ENCODE measurements at regions not wholly inside any gene's neighbourhood (a gene's known extent, or its start where the extent isn't known, plus 50 kb on each side); places are given as distances from the start of the nearest gene placed in this dataset.
A peak's percentile ranks its signal among the peaks of the same experiment; 100 is the strongest.
"Not testable (repeated sequence)": the region's sequence is repeated elsewhere in the genome, so short reads cannot be mapped to it uniquely, and the experiment has no call there.

DNA sequence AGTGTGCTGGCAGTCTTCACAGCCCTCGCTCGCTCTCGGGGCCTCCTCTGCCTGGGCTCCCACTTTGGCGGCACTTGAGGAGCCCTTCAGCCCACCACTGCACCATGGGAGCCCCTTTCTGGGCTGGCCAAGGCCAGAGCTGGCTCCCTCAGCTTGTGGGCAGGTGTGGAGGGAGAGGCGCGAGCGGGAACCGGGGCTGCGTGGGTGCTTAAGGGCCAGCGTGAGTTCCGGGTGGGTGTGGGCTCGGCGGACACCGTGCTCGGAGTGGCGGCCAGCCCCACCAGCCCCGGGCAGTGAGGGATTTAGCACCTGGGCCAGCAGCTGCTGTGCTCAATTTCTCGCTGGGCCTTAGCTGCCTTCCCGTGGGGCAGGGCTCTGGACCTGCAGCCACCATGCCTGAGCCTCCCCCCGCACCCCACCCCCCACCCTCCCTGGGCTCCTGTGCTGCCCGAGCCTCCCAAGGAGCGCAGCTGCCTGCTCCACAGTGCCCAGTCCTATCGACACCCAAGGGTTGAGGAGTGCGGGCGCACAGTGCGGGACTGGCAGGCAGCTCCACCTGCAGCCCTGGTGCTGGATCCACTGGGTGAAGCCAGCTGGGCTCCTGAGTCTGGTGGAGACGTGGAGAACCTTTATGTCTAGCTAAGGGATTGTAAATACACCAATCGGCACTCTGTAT lies 684.4 kb upstream of the GOLIM4 start:
- DNase-seq (ENCODE audit: low read depth in 2 of 2): not testable (repeated sequence)

DNA sequence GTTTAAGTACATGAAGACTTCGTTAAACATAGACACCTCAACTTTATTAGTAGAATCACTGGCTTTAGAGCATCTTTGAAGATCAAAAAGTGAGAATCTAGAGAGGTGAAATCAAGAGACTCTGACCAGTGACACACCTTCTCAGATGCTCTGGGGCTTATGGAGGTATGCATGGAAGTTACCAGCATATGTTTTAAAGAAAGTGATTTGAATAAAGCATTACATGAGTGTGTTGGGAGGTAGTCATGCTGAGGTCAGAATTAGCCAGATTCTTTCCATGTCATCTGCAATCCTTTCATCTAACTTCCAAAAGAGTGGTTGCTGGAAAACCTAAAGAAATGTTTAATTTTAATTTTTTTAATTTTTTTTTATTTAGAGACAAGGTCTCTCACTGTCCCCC lies 658.0 kb upstream of the GOLIM4 start:
- DNase-seq (ENCODE audit: low read depth in 2 of 2): no peak

DNA sequence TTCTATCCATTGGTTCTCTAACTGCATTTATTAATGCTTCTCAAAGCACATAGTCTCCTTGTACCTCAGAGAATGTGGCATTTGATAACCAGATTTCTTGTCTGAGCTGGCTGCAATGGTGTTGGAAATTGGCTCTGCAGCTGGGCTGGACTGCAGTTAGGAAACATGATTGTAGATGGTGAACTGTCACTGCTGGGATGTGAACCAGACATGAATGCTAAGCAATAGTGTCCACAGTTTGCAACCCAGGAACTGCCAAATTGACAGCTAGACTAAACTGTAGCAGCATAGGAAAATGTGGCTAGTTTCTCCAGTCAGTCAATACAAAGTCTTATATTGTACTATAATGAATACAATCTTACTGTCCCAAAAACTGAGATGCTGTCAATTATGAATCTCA lies 656.6 kb upstream of the GOLIM4 start:
- DNase-seq (ENCODE audit: low read depth in 2 of 2): no peak

DNA sequence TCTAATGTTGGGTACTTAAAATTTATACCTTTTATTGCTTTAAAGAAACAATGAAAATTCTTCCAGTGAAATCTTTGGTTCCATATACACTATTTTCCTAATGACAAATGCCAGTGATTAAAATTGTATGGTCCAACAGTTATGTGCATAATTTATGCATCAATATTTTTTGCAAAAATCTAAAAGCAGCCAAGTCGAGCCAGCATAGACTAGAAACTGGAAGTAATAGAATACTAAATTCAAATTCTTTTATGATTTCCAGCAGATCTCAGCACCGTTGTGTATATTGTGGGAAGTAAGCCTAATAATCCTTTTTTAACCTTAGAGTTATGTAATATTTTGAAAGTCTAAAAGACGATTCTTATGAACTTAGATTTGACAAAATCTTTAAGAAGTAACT lies 652.0 kb upstream of the GOLIM4 start:
- DNase-seq (ENCODE audit: low read depth in 2 of 2): no peak

DNA sequence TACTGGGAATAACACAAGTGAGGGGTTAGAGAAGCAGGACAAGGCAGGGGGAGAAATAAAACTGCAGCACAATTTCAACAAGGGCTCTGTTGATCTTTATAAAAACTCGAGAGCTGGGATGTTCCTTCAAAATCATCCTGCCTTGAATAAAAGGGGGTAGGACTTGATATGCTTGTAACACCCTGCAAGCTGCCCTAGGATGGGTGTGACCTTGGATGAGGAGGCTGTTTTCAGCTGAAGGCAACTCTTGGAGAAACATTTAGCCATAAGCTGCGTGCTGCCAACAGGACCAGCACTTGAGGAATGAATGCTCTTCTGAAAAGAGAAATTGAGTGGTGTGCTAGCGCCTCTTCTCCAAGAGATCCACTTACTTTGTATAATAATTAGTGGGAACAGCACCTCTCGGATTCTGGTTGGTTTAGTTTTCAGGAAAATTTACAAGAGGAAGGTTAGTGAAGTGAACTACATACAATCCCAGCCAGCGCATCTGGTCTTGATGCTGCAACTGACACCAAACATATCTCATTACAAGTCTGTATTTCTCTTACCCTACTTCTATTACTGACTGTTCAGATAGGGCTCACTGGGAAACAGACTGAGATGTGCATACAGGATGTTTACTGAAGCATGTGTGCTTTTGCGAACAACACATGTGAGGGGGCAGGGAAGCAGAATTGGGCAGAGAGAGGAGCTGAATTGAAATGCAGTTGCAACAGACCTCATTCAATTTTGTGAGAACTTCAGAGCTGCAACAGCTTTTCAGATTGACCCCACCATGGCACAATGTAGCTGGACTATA lies 643.0 kb upstream of the GOLIM4 start:
- DNase-seq (ENCODE audit: low read depth in 2 of 2): no peak

DNA sequence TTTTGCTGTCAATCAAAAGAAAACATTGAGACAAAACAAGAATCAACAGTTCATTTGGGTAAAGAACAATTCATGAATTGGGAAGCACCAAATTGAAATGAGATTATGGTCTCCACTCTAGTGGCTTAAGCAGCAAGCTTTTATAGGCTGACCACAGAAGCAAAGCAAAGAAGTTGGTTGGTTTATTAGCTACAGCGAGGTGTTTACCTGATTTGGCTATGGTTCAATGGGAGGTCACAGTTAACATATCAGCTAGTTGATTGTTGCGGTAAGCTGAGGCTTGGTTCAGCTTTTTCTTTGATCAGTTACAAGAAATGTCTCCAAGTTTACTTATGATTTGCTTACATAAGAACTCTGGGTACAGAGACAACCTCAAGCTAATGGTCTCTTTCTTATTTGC lies 640.5 kb upstream of the GOLIM4 start:
- no peak for DNase-seq (ENCODE audit: low read depth in 2 of 2)

DNA sequence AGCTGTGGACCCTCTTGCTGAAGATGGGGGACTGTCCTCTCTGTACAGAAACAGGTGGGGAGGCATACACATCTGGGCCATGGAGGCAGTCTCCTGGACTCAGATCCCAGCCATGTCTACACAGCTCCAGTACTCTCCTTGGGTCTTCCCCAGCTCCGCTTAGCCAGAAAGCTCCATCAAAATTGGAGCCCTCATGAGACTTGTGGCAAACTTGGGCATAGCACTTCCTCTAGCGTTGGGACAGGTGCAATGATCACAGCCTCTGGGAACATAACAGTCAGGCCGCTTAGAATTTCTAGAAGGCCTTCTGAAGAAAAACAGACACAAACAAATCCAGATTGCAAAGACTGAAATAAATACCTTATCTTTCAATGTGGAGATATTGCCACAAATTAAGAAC lies 634.3 kb upstream of the GOLIM4 start:
- no peak for DNase-seq (ENCODE audit: low read depth in 2 of 2)

DNA sequence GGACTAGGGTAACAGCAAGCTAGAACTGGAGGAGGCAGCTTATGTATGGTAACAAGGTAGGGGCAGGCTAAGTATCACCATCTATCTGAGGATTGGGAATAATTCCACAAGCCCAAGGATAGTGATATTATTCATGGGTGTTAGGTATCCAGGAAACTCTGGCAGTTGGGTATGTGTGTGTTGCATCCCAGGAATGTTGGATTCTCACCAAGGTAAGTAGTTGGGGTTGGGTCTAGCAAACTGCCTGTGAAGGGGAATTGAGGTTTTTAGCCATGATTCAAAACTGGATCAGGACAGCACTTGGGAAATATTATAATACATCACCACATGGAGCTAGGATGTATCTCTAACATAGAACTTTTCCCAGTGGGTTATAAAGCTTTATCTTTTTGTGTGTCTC lies 626.4 kb upstream of the GOLIM4 start:
- DNase-seq (ENCODE audit: low read depth in 2 of 2): peak in 1 of 2 experiments; percentile 0

DNA sequence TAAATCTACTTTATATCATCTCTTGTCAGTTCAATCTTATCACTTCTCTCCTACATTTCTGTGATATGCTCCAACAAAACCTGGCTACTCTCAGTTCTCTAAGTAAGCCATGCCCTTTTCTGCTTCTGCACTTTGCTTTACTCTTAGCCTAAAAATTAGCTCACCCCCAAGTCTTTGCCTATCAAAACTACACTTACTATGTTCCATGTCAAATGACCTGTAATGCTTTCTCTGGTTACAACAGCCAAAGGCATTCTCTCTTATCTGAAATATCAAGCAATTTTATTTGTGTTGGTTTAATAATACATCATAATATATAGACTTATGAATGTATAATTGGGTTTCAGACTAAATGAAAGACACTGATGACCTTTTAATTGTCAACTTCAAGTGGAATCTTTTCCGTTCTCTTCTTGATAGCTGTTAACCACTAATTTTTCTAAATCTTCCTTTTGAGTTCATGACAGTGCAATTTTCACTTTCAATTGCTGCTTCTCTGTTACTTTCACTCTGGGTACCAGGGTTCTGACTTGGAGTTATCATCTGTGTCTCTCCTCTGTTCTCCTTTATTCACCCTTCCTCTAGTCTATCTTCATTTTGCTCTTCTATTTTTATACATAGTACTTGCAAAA lies 619.0 kb upstream of the GOLIM4 start:
- no peak for DNase-seq (ENCODE audit: low read depth in 2 of 2)

DNA sequence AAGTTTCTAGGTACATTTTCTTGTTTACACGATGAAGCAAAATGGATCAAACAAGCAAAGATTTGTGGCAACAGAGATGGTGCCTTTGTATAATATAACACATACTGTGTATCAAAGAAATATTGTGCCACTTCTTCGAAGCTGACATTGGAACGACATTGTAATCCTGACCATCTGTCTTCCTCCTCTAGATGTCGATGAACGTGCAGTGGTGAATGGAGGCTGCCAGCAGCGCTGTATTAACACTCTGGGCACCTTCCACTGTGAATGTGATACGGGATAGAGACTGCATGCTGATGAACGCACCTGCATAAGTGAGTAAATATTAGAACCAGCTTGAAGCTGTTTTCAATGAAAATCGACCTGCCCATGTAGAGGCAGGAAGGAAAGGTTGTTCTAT lies 613.3 kb upstream of the GOLIM4 start:
- no peak for DNase-seq (ENCODE audit: low read depth in 2 of 2)

DNA sequence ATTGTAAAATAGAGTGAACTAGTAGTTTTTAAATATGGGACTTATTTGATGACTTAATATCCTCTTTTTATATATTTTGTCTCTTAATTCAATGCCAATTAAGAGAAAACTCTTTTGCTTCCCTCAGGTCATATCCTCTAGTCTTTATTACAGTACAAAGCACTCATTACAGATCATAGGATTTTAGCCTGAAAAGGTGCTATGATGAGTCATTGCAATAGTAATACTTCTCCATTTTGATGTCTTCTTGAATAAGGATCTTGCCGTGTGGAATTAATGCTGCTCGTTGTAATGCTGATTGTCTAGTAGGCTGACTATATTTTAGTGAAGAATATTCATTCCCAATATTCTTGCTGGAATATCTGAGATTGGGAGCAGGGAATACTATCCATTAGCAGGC lies 612.2 kb upstream of the GOLIM4 start:
- no peak for DNase-seq (ENCODE audit: low read depth in 2 of 2)

DNA sequence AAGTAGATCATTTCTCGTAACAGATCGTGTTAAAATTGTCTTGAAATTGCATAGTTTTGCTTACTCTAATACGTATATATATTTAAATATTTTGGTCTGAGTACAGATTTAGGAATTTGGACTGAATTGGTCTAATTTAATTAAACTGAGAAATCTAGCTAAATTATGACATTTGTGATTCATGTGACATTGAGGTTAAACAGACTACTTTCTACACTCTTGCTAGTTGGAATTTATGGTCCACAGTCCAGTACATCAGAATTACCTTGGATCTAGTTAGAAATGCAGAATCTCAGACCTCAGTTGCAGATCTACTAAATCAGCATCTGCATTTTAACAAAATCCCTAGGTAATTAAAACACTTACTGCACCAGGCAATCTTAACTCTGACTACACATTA lies 609.7 kb upstream of the GOLIM4 start:
- no peak for DNase-seq (ENCODE audit: low read depth in 2 of 2)

DNA sequence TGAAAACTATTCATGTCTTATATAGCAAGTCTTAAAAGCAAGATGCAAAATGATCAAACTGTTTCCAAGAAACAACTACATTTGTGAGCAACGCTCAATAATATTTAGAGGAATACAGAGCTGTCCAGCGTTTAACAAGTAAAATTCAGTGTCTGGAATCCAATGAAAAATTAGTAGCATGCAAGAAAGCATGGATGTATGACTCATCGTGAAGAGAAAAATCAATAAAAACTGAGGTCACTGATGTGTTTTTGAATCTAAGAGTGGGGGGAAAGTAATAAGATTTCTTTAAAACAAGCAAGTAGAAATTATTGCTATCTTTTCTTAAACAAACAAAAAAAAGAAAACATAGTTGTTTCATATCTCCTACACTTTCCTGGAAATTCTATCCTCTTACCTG lies 600.3 kb upstream of the GOLIM4 start:
- no peak for DNase-seq (ENCODE audit: low read depth in 2 of 2)

DNA sequence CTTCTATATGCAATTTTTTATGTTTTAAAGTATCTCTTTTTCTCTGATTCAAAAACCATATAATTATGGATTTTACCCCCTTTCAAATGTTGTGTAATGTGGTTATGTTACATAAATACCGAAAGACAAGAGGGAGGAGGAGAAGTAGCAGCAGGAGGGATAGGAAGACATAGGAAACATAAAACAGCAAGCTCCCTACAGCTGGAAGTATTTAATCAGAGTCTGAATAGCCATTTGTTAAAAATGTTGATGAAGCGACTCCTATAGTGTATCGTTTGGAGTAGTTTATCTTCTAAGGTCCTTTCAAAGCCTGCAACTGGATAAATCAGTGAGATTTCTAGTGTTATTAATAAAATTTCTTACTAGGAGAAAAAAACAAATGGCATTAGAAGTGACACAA lies 598.1 kb upstream of the GOLIM4 start:
- DNase-seq (ENCODE audit: low read depth in 2 of 2): no peak

DNA sequence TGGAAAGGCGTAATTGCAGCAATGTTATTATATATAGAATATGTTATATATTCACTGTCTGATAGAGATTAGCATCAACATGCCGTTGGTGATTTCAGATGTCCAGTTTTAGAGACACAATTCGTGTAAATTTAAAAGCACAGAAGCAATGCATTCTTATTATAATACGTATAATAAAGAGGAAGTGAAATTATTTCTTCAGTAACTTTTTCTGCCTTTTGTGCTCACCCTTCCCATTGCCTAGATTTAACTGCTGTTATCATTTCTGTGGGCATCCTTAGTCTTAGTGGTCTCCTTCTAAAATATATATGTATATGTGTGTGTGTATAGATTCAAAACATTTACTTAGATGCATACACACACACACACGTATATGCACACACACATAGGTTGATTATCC lies 592.5 kb upstream of the GOLIM4 start:
- no peak for DNase-seq (ENCODE audit: low read depth in 2 of 2)

DNA sequence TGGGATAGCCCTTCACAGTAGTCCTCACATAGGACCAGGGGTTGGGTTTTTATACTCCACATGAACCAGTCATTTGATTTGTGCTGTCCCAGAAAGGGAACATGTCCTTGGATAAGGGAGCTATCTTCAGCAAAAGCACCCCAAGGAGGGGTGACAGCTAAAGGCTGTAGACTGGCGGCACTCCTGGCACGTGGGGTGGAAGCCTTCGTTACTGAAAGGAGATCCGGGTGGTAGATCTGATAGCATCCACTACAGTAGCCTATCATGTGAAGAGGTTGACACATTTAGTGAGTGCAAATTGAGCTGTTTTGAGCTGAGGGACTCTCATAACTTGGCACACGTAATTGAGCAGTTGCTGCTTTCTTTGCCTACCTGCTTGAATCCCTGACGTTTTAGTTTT lies 588.8 kb upstream of the GOLIM4 start:
- no peak for DNase-seq (ENCODE audit: low read depth in 2 of 2)

DNA sequence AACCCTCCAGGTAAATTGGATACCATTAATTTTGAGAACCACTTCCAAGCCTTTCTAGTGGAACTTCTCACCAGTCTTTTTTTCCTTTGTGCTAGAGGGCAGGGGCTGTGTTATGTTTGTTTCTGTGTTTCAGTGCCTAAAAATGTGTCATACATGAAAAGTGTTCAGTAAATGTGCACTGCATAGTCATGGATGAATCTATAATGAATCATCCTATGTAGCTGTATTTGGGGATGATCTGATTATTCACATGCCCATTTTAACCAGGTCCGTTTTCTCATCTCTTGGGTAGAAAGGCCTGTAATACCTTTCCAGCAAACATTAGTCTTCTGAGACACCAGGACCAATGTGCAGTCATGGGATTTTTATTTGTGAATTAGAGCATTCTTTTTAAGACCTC lies 583.0 kb upstream of the GOLIM4 start:
- no peak for DNase-seq (ENCODE audit: low read depth in 2 of 2)

DNA sequence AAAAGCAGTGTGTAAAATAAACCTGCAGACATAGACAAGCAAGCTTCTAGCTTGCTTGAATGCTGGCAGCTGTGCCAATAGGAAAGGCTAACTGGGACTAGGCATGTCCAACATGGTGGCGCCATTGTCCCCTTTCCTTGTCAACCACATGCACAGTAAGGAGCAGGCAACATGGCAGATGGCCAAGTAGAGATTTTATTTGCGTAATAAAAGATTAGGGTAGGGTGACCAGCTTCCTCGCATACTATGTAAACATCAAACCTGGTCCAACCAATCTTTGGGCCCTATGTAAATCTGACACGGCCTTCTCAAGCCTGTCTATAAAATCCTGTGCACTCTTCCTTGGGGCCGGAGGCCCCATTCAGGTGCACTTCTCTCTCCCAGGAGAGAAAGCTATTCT lies 575.4 kb upstream of the GOLIM4 start:
- DNase-seq (ENCODE audit: low read depth in 2 of 2): no peak

DNA sequence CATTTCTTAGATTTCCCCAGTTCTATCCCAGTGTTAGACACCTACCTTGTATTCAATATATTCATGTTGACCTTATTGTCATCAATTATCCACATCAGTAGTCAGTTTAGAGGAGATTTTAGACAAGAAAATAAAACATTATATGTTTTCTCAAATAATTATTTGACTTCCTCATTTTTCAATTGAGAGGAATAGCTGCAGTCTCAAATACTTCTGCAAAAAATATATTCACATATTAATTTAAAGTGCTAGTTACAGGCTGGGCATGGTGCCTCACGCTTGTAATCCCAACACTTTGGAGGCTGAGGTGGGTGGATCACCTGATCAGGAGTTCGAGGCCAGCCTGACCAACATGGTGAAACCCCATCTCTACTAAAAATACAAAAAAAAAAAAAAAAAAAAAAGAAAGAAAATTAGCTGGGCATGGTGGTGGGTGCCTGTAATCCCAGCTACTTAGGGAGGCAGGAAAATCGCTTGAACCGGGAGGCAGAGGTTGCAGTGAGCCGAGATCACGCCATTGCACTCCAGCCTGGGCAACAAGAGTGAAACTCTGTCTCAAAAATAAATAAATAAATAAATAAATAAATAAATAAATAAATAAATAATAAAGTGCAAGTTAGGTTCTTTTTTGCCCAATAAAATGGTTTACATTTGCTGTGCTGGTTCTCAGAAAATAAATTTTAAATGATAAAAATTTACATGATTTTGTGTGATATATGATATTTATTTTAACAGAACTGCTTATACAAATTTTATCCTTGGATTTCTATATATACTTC lies 565.3 kb upstream of the GOLIM4 start:
- not testable (repeated sequence) for DNase-seq (ENCODE audit: low read depth in 2 of 2)

DNA sequence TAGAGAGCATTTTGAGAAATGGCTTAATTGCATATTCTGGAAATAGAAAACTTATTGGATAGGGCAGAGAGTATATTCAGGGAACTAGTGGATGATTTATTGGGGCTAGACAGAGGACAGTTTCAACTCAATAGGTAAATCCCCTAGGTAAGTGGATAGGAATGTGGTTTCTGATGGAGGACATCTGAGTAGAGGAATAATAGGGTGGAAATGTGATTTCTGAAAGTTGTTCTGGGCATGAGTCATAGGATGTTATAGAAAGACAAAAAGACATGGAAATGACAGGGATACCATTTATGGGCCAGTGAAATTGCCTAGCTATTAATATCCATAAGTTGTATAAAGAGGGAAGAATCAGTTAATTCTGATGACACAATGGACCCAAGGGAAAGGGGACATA lies 563.3 kb upstream of the GOLIM4 start:
- DNase-seq (ENCODE audit: low read depth in 2 of 2): no peak

DNA sequence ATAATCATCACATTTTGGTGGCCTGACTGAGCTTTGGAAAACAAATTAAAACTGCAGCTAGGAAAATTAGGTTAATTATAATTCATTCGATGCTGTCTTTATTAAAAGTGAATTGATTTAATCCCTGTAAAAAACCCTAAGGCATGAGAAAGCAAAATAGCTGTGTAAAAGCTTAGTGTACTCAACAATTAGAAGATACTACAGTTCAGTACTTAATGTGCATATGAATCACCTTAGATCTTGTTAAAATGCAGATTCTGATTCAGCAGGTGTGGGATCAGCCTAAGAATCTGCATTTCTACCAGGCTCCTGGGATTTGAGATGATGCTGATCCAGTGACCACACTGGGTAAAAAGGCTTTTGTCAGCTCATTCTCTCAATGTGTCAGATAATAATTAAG lies 559.9 kb upstream of the GOLIM4 start:
- DNase-seq (ENCODE audit: low read depth in 2 of 2): no peak

DNA sequence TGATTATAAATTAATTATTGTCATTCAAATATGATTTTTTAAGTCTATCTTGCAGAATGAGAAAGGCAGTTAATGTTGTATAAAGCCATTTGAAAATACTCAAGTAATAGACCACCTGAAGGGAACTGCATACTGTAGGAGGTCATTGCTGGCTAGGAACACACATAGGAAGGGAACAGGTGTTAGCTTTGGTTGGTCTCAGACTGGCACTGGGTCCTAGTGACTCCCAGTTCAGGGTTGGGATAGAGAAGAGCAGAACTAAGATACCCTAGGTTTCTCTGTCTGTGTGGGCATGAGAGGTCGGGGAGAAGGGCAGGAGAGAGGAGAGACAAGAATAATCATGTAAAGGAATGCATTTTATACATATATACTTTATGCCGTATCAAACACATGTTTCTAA lies 559.0 kb upstream of the GOLIM4 start:
- no peak for DNase-seq (ENCODE audit: low read depth in 2 of 2)

Data from fibroblast of skin of left quadriceps (primary cell).